IMR-90 (cell line): ENCODE measurements at regions not wholly inside any gene's neighbourhood (a gene's known extent, or its start where the extent isn't known, plus 50 kb on each side); places are given as distances from the start of the nearest gene placed in this dataset.

ENCODE experiments used
- CEBPB ChIP-seq: IDR thresholded peaks from 2 replicates; pipeline ENCODE4 v1.6.1; 2012; ENCODE audit warnings: low read depth, low read length, improper control_type of control experiment
- CTCF ChIP-seq: conservative IDR thresholded peaks from 2 replicates; pipeline ENCODE4 v1.5.1; 2012; ENCODE audit warnings: mild to moderate bottlenecking, low read depth, low read length, improper control_type of control experiment
- RAD21 ChIP-seq: IDR thresholded peaks from 2 replicates; pipeline ENCODE4 v1.6.1; 2012; ENCODE audit warnings: low read length, improper control_type of control experiment
- SMC3 ChIP-seq: fragments of 150-350 bp; IDR thresholded peaks from 2 replicates; pipeline ENCODE4 v1.6.1; 2016; ENCODE audit warnings: low read depth, mild to moderate bottlenecking, antibody characterized with exemption, low read length, moderate library complexity

DNA sequence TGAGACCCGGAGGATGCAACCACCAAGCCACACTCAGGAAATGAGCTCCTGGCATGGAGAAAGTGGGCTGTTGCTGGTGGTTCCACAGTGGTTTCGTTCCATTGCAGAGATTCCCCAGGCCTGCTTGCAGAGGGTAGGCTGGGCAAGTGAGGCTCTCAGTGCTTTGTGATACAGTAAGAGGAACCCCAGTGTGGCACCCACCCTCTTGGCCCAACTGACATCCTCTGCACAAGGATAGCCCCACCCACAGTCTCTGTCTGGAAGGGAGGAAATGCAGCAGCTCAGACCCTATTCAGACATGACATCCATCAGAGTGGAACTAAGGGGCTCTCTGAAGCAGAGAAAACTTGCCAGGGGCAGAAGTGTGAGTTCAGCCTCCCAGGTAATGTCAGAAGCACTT is 69.6 kb upstream of the FSTL4 start:
- TF ChIP-seq CTCF (no peak), SMC3 (no peak), RAD21 (no peak), CEBPB (no peak)
